Panc1 (cell line): ENCODE measurements at regions not wholly inside any gene's neighbourhood (a gene's known extent, or its start where the extent isn't known, plus 50 kb on each side); places are given as distances from the start of the nearest gene placed in this dataset.

ENCODE experiments used
- CTCF ChIP-seq: fragments of 450-650 bp; IDR thresholded peaks from 2 replicates; pipeline ENCODE4 v1.5.1; 2017; ENCODE audit warnings: mild to moderate bottlenecking
- POLR2AphosphoS5 ChIP-seq: IDR thresholded peaks from 2 replicates; pipeline ENCODE4 v1.6.1; 2012; ENCODE audit warnings: mild to moderate bottlenecking, low read depth, low read length, moderate library complexity
- REST ChIP-seq, 2 experiments: IDR thresholded peaks; 2 replicates each; pipeline ENCODE4 v1.6.1; 2011 to 2012; ENCODE audit warnings: low read depth in 2 of 2, control low read depth in 1 of 2, low read length in 1 of 2, mild to moderate bottlenecking in 1 of 2, moderate library complexity in 1 of 2; ENCODE audit not compliant: insufficient read depth in 1 of 2
- SIN3A ChIP-seq: IDR thresholded peaks from 2 replicates; pipeline ENCODE4 v1.6.1; 2012; ENCODE audit warnings: low read depth, mild to moderate bottlenecking, low read length, moderate library complexity, borderline replicate concordance; ENCODE audit not compliant: insufficient read depth

GRCh38 chr22:27680636-27681035 lies 120.9 kb downstream of the MN1 start:
- TF ChIP-seq CTCF (no peak), REST (IDR thresholded peaks at IDR 0.05; ENCODE audit: insufficient read depth in 1 of 2, low read depth in 2 of 2, low read length in 1 of 2) (no peak), POLR2AphosphoS5 (no peak), SIN3A (no peak)
